ENCODE measurements at regions not wholly inside any gene's neighbourhood (a gene's known extent, or its start where the extent isn't known, plus 50 kb on each side); places are given as distances from the start of the nearest gene placed in this dataset.

DNA sequence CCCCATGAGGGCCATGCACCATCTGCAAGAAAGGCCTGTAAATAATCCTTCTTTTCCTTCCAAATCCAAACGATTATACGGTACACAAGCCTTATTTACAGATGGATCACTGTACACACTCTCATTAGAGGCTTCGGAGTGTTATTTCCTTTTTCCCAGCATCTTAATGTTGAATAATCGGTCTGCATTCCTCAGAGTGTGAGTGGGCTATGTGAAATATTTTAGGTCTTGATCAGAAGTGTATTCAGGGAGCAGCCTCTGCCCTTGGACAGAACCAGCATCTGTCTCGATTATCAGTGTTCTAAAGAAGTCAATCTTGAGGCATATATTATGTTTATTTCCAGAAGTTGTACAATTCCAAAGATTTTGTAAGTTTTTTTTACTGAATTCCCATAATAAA lies 340.6 kb downstream of the SEC23A start:
- ChIA-PET CTCF (no interaction called here), POLR2A (no interaction called here)
- TF ChIP-seq CTCF (IDR thresholded peaks at IDR 0.05; ENCODE audit: insufficient read depth in 1 of 2, low read depth in 1 of 2, low read length in 1 of 2, severe bottlenecking in 1 of 2, unreplicated experiment in 1 of 2) = no peak
- Mint-ChIP-seq H3K27me3 (ENCODE audit: insufficient read depth, unreplicated experiment) (peaks cover 7% of the 10 kb centered on the region), H3K4me1 (ENCODE audit: low read depth, unreplicated experiment) (no peaks in the 10 kb centered on the region), H3K27ac (ENCODE audit: unreplicated experiment) (no peak overlapping the region), H3K9me3 (ENCODE audit: unreplicated experiment) (peaks cover 9% of the 10 kb centered on the region), H3K36me3 (ENCODE audit: insufficient read depth, unreplicated experiment) (no peaks in the 10 kb centered on the region), H3K4me3 (ENCODE audit: unreplicated experiment) (no peak overlapping the region)
- Histone ChIP-seq H3K4me1 (no peaks in the 10 kb centered on the region), H3K4me3 (ENCODE audit: low read depth, low read length) (no peak overlapping the region), H3K9me3 (no peaks in the 10 kb centered on the region), H3K36me3 (ENCODE audit: control insufficient read depth, insufficient read depth, low read length) (no peaks in the 10 kb centered on the region), H3K27me3 (replicated peaks; ENCODE audit: control insufficient read depth, insufficient read depth, low read length) (no peaks in the 10 kb centered on the region)
- intact Hi-C loops (cut with micrococcal nuclease; ENCODE audit: unreplicated experiment) = no loop called here
- BruUV-seq (replicated peaks) = no TSS peak
- no peak for DNase-seq

GRCh38 chr14:38761033-38761432 lies 342.0 kb downstream of the SEC23A start:
- BruUV-seq (replicated peaks) = no TSS peak
- peaks cover 7% of the 10 kb centered on the region for H3K27me3 Mint-ChIP-seq (ENCODE audit: insufficient read depth, unreplicated experiment)
- peaks cover 9% of the 10 kb centered on the region for H3K9me3 Mint-ChIP-seq (ENCODE audit: unreplicated experiment)
- POLR2A ChIA-PET = no interaction called here
- intact Hi-C loops (cut with micrococcal nuclease; ENCODE audit: unreplicated experiment) = no loop called here
- CTCF ChIA-PET = no interaction called here
- H3K4me3 Mint-ChIP-seq (ENCODE audit: unreplicated experiment) = no peak overlapping the region
- H3K4me3 ChIP-seq (ENCODE audit: low read depth, low read length) = no peak overlapping the region
- H3K36me3 ChIP-seq (ENCODE audit: control insufficient read depth, insufficient read depth, low read length) = no peaks in the 10 kb centered on the region
- no peak for DNase-seq
- H3K9me3 ChIP-seq = no peaks in the 10 kb centered on the region
- H3K4me1 ChIP-seq = no peaks in the 10 kb centered on the region
- no peaks in the 10 kb centered on the region for H3K27me3 ChIP-seq (replicated peaks; ENCODE audit: control insufficient read depth, insufficient read depth, low read length)
- no peaks in the 10 kb centered on the region for H3K4me1 Mint-ChIP-seq (ENCODE audit: low read depth, unreplicated experiment)
- no peak for TF ChIP-seq CTCF (IDR thresholded peaks at IDR 0.05; ENCODE audit: insufficient read depth in 1 of 2, low read depth in 1 of 2, low read length in 1 of 2, severe bottlenecking in 1 of 2, unreplicated experiment in 1 of 2)
- no peaks in the 10 kb centered on the region for H3K36me3 Mint-ChIP-seq (ENCODE audit: insufficient read depth, unreplicated experiment)
- H3K27ac Mint-ChIP-seq (ENCODE audit: unreplicated experiment) = no peak overlapping the region

GRCh38 chr14:38758661-38759060 lies 344.4 kb downstream of the SEC23A start:
- Mint-ChIP-seq H3K27me3 (ENCODE audit: insufficient read depth, unreplicated experiment) (peaks cover 7% of the 10 kb centered on the region), H3K27ac (ENCODE audit: unreplicated experiment) (no peak overlapping the region), H3K4me1 (ENCODE audit: low read depth, unreplicated experiment) (no peaks in the 10 kb centered on the region), H3K4me3 (ENCODE audit: unreplicated experiment) (no peak overlapping the region), H3K36me3 (ENCODE audit: insufficient read depth, unreplicated experiment) (no peaks in the 10 kb centered on the region), H3K9me3 (ENCODE audit: unreplicated experiment) (no peaks in the 10 kb centered on the region)
- no peaks in the 10 kb centered on the region for H3K9me3 ChIP-seq
- no peaks in the 10 kb centered on the region for H3K36me3 ChIP-seq (ENCODE audit: control insufficient read depth, insufficient read depth, low read length)
- ChIA-PET POLR2A (no interaction called here), CTCF (no interaction called here)
- no peak for TF ChIP-seq CTCF (IDR thresholded peaks at IDR 0.05; ENCODE audit: insufficient read depth in 1 of 2, low read depth in 1 of 2, low read length in 1 of 2, severe bottlenecking in 1 of 2, unreplicated experiment in 1 of 2)
- no TSS peak for BruUV-seq (replicated peaks)
- intact Hi-C loops (cut with micrococcal nuclease; ENCODE audit: unreplicated experiment) = no loop called here
- H3K4me1 ChIP-seq = no peaks in the 10 kb centered on the region
- no peak overlapping the region for H3K4me3 ChIP-seq (ENCODE audit: low read depth, low read length)
- H3K27me3 ChIP-seq (replicated peaks; ENCODE audit: control insufficient read depth, insufficient read depth, low read length) = no peaks in the 10 kb centered on the region
- no peak for DNase-seq

Measured in Caco-2 (cell line).